Nucleus accumbens (tissue), 56 donors: ENCODE measurements at regions not wholly inside any gene's neighbourhood (a gene's known extent, or its start where the extent isn't known, plus 50 kb on each side); places are given as distances from the start of the nearest gene placed in this dataset.

Experiments
- DNase-seq, 56 donors: peaks; one replicate each; lab custom pipeline; 2025; lab: John Stamatoyannopoulos, UW

GRCh38 chr13:99053636-99054233 is 75.9 kb upstream of the DOCK9 start:
- DNase-seq, result no peak

GRCh38 chr13:99055281-99055680 is 77.4 kb upstream of the DOCK9 start:
- no peak for DNase-seq

- no peak for DNase-seq
Observed at GRCh38 chr13:99055735-99056134, 77.9 kb upstream of the DOCK9 start.

- DNase-seq, result no peak
Observed at GRCh38 chr13:99056381-99057014, 78.6 kb upstream of the DOCK9 start.

GRCh38 chr13:99057310-99057975 is 79.6 kb upstream of the DOCK9 start:
- DNase-seq, result no peak

GRCh38 chr13:99058527-99059495 is 80.9 kb upstream of the DOCK9 start:
- no peak for DNase-seq

- DNase-seq, result no peak
Observed at GRCh38 chr13:99059498-99060075, 81.7 kb upstream of the DOCK9 start.

- no peak for DNase-seq
Observed at GRCh38 chr13:99061411-99061810, 83.5 kb upstream of the DOCK9 start.

- peak in 7 of 56 donors; percentile 3 to 38 (median 17) for DNase-seq
Observed at GRCh38 chr13:99062593-99062992, 84.7 kb upstream of the DOCK9 start.

GRCh38 chr13:99063178-99063577 is 85.3 kb upstream of the DOCK9 start:
- no peak for DNase-seq

- no peak for DNase-seq
Observed at GRCh38 chr13:99063952-99064351, 86.1 kb upstream of the DOCK9 start.

GRCh38 chr13:99064624-99065234 is 86.9 kb upstream of the DOCK9 start:
- DNase-seq, result no peak

- DNase-seq, result no peak
Observed at GRCh38 chr13:99065235-99066015, 87.6 kb upstream of the DOCK9 start.

- no peak for DNase-seq
Observed at GRCh38 chr13:99066219-99066618, 88.4 kb upstream of the DOCK9 start.

- DNase-seq, result no peak
Observed at GRCh38 chr13:99067159-99067985, 89.5 kb upstream of the DOCK9 start.

GRCh38 chr13:99071211-99071610 is 93.3 kb upstream of the DOCK9 start:
- no peak for DNase-seq

GRCh38 chr13:99071666-99072065 is 93.8 kb upstream of the DOCK9 start:
- DNase-seq, result no peak

GRCh38 chr13:99072356-99072755 is 94.5 kb upstream of the DOCK9 start:
- no peak for DNase-seq
